HG03460 (cell line): ENCODE measurements at regions not wholly inside any gene's neighbourhood (a gene's known extent, or its start where the extent isn't known, plus 50 kb on each side); places are given as distances from the start of the nearest gene placed in this dataset.
"Not testable (repeated sequence)": the region's sequence is repeated elsewhere in the genome, so short reads cannot be mapped to it uniquely, and the experiment has no call there.

Source experiments
- ATAC-seq: cut with Tn5 transposase; IDR thresholded peaks from one replicate; pipeline ENCODE4 v1.9.1; 2021; ENCODE audit not compliant: unreplicated experiment

DNA sequence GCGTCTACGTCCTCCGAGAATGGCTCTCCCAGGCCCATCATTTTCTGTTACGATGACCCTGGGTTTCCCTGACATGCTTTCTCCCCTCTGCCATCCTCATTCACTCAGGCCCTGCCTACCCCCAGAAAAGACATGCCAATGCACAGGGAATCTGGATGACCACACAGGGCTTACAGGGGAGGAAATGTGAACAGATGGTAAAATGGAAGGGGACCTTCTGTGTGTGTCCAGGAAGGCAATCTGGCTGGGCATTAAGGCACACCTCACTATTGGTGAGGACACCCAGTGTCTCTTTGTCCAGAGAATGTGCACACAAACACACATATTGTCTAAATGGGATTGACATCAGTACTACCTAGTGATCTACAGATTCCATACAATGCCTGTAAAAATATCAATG, 769.9 kb upstream of the AMELY start:
- ATAC-seq, result no peak

DNA sequence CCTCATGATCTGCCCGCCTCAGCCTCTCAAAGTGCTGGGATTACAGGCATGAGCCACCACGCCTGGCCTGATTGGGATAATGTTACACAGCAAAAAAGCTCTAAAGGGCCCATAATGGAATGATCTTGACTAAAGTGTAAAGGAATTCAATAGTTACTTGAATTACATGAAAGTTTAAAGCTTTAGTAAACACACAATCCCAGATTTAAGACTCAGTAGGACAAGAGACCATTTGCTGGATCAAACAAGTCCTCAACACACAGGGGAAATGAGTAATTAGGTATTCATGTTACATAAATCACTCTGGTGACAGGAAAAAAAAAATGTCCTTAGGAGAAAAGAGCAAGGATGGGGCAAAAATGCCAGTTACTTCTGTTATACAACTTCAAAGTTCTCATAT, 762.9 kb upstream of the AMELY start:
- ATAC-seq, result no peak

DNA sequence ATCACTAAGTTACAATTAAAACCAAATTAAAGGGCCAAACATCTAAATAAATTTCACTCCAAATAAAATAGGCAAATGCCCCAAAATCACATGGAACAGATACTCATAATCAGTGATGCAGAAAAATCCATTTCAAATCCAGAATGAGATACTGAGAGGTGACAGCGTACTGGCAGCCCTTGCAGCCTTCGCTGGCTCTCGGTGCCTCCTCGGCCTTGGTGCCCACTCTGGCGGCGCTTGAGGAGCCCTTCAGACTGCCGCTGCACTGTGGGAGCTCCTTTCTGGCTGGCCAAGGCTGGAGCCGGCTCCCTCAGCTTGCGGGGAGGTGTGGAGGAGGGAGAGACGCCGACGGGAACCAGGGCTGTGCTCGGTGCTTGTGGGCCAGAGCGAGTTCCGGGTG, 761.2 kb upstream of the AMELY start:
- no peak for ATAC-seq

DNA sequence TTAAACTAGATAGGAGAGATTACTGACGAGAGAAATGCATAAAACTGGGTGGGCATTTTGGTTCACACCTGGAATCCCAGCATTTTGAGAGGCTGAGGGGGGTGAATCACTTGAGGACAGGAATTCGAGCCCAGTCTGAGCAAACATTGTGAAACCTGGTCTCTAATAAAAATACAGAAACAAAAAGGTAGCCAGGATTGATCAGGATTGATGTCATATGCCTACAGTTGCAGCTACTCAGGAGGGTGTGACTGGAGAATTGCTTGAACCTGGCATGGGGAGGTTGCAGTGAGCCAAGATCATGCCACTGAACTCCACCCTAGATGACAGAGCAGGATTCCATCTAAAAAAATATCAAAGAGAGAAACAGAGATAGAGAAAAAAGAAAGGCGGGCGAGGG, 751.7 kb upstream of the AMELY start:
- no peak for ATAC-seq

DNA sequence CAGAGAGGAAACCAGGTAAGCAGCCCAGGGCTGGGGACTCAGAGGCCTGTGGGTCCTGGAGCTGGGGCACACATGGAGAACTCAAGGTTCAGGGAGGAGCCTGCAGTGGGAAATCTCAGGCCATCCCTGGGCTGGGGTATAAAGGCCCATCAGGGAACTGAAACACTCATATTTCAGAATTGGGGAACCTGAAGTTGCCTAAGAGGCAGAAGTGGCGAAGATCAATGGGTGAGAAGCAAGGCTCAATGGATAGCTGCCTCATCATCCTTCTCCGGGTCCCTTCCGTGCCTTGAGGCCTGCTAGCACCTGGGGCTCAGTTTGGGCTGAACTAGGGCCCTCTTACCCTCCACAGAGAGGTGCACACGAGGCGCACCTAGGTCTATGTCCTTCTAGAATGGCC, 747.5 kb upstream of the AMELY start:
- ATAC-seq, result no peak

DNA sequence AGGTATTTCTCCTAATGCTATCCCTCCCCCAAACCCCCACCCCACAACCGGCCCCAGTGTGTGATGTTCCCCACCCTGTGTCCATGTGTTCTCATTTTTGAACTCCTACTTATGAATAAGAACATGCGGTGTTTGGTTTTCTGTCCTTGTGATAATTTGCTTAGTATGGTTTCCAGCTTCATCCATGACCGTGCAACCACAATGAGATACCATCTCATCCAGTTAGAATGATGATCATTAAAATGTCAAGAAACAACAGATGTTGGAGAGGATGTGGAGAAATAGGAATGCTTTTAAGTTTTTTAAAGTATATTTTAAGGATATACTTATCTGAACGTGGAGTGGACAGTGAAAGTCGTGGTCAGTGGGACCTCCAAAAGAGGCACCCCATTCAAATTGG, 745.0 kb upstream of the AMELY start:
- ATAC-seq, result no peak

DNA sequence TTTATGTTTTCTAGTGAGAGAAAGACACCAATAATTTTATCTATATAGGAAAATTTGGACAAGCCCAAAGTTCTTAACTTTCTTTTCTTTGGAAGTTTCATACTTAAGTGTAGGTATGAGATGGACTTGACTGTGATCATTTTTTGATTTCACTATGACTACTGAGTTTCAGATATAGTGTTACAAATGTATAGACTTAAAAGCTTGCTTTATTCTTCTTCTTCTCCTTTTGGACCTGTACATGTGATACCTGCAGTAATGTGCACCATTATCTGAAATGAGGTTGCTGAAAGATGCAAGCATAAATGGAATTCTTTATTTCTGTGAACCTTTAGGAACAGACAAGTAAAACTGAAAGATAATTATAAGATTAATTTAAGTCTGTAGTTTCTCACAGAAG, 743.4 kb upstream of the AMELY start:
- no peak for ATAC-seq

DNA sequence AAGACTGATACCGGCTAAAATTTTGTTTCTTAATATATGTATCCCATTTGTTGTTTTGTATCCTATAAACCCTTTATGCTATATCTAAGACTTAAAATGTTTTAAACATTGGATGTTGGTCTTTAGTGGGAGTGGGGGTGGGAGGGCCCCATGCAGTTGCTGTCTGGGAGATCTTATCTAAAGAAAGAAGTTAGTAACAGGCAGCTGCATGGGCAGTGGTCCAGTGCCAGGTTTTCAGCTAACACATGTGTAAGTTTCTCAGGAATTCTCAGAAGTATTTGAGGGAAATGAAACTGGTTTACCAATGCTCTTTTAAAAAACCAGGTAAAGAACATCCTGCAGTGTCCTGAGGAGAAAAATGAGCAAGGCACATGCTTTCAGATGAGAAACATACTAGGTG, 738.3 kb upstream of the AMELY start:
- not testable (repeated sequence) for ATAC-seq
